ENCODE measurements at regions not wholly inside any gene's neighbourhood (a gene's known extent, or its start where the extent isn't known, plus 50 kb on each side); places are given as distances from the start of the nearest gene placed in this dataset.

GRCh38 chr6:39992861-39993622 is 58.8 kb upstream of the MOCS1 start:
- DNase-seq (ENCODE audit: low spot score): no peak

All from pons (tissue), 1 donor.